ENCODE measurements at regions not wholly inside any gene's neighbourhood (a gene's known extent, or its start where the extent isn't known, plus 50 kb on each side); places are given as distances from the start of the nearest gene placed in this dataset.

GRCh38 chr2:157093666-157094065 is 163.8 kb upstream of the GALNT5 start:
- TF ChIP-seq CTCF (IDR thresholded peaks at IDR 0.05) = no peak
- no peak for TF ChIP-seq EP300 (IDR thresholded peaks at IDR 0.05)
- no peak for TF ChIP-seq POLR2A (IDR thresholded peaks at IDR 0.05)

Measured in tibial nerve (tissue), 4 donors.